ENCODE measurements at regions not wholly inside any gene's neighbourhood (a gene's known extent, or its start where the extent isn't known, plus 50 kb on each side); places are given as distances from the start of the nearest gene placed in this dataset.

- no peak for TF ChIP-seq ZNF274 (IDR thresholded peaks at IDR 0.05; ENCODE audit: low read depth, low read length)
- no peak overlapping the region for H3K4me3 ChIP-seq (ENCODE audit: low read length)
Observed at GRCh38 chr9:18129809-18130334, 344.1 kb upstream of the ADAMTSL1 start.

GRCh38 chr9:18136354-18136994, 337.5 kb upstream of the ADAMTSL1 start:
- no peak for TF ChIP-seq ZNF274 (IDR thresholded peaks at IDR 0.05; ENCODE audit: low read depth, low read length)

GRCh38 chr9:18137815-18138214, 336.1 kb upstream of the ADAMTSL1 start:
- no peak for TF ChIP-seq ZNF274 (IDR thresholded peaks at IDR 0.05; ENCODE audit: low read depth, low read length)
- no peak overlapping the region for H3K4me3 ChIP-seq (ENCODE audit: low read length)

More at GRCh38 chr9:18136354-18136994, 337.5 kb upstream of the ADAMTSL1 start:
- H3K4me3 ChIP-seq (ENCODE audit: low read length): no peak overlapping the region

- no peak for TF ChIP-seq ZNF274 (IDR thresholded peaks at IDR 0.05; ENCODE audit: low read depth, low read length)
- no peak overlapping the region for H3K4me3 ChIP-seq (ENCODE audit: low read length)
Observed at GRCh38 chr9:18138656-18139055, 335.3 kb upstream of the ADAMTSL1 start.

- TF ChIP-seq ZNF274 (IDR thresholded peaks at IDR 0.05; ENCODE audit: low read depth, low read length): no peak
- no peak overlapping the region for H3K4me3 ChIP-seq (ENCODE audit: low read length)
Observed at GRCh38 chr9:18141681-18142080, 332.3 kb upstream of the ADAMTSL1 start.

GRCh38 chr9:18143073-18143745, 330.7 kb upstream of the ADAMTSL1 start:
- H3K4me3 ChIP-seq (ENCODE audit: low read length): no peak overlapping the region
- TF ChIP-seq ZNF274 (IDR thresholded peaks at IDR 0.05; ENCODE audit: low read depth, low read length): no peak

- H3K4me3 ChIP-seq (ENCODE audit: low read length): no peak overlapping the region
- TF ChIP-seq ZNF274 (IDR thresholded peaks at IDR 0.05; ENCODE audit: low read depth, low read length): no peak
Observed at GRCh38 chr9:18146329-18146728, 327.6 kb upstream of the ADAMTSL1 start.

- H3K4me3 ChIP-seq (ENCODE audit: low read length): no peak overlapping the region
Observed at GRCh38 chr9:18149471-18150011, 324.4 kb upstream of the ADAMTSL1 start.

GRCh38 chr9:18154661-18155060, 319.3 kb upstream of the ADAMTSL1 start:
- TF ChIP-seq ZNF274 (IDR thresholded peaks at IDR 0.05; ENCODE audit: low read depth, low read length): no peak

More at GRCh38 chr9:18149471-18150011, 324.4 kb upstream of the ADAMTSL1 start:
- no peak for TF ChIP-seq ZNF274 (IDR thresholded peaks at IDR 0.05; ENCODE audit: low read depth, low read length)

GRCh38 chr9:18159254-18159653, 314.7 kb upstream of the ADAMTSL1 start:
- no peak overlapping the region for H3K4me3 ChIP-seq (ENCODE audit: low read length)
- TF ChIP-seq ZNF274 (IDR thresholded peaks at IDR 0.05; ENCODE audit: low read depth, low read length): no peak

More at GRCh38 chr9:18154661-18155060, 319.3 kb upstream of the ADAMTSL1 start:
- no peak overlapping the region for H3K4me3 ChIP-seq (ENCODE audit: low read length)

GRCh38 chr9:18163146-18163545, 310.8 kb upstream of the ADAMTSL1 start:
- TF ChIP-seq ZNF274 (IDR thresholded peaks at IDR 0.05; ENCODE audit: low read depth, low read length): no peak
- H3K4me3 ChIP-seq (ENCODE audit: low read length): no peak overlapping the region

GRCh38 chr9:18167733-18168132, 306.2 kb upstream of the ADAMTSL1 start:
- no peak for TF ChIP-seq ZNF274 (IDR thresholded peaks at IDR 0.05; ENCODE audit: low read depth, low read length)
- no peak overlapping the region for H3K4me3 ChIP-seq (ENCODE audit: low read length)

- H3K4me3 ChIP-seq (ENCODE audit: low read length): no peak overlapping the region
Observed at GRCh38 chr9:18173923-18174322, 300.0 kb upstream of the ADAMTSL1 start.

GRCh38 chr9:18182636-18183035, 291.3 kb upstream of the ADAMTSL1 start:
- TF ChIP-seq ZNF274 (IDR thresholded peaks at IDR 0.05; ENCODE audit: low read depth, low read length): no peak
- H3K4me3 ChIP-seq (ENCODE audit: low read length): no peak overlapping the region

More at GRCh38 chr9:18173923-18174322, 300.0 kb upstream of the ADAMTSL1 start:
- TF ChIP-seq ZNF274 (IDR thresholded peaks at IDR 0.05; ENCODE audit: low read depth, low read length): no peak

- no peak for TF ChIP-seq ZNF274 (IDR thresholded peaks at IDR 0.05; ENCODE audit: low read depth, low read length)
Observed at GRCh38 chr9:18183974-18184373, 290.0 kb upstream of the ADAMTSL1 start.

More at GRCh38 chr9:18183974-18184373, 290.0 kb upstream of the ADAMTSL1 start:
- H3K4me3 ChIP-seq (ENCODE audit: low read length): no peak overlapping the region
